PC-3 (cell line): ENCODE measurements at regions not wholly inside any gene's neighbourhood (a gene's known extent, or its start where the extent isn't known, plus 50 kb on each side); places are given as distances from the start of the nearest gene placed in this dataset.

Experiments used
- EZH2phosphoT487 ChIP-seq: fragments of 300-600 bp; sonication (generic); IDR thresholded peaks from 2 replicates; pipeline ENCODE4 v1.6.1; 2018; ENCODE audit warnings: mild to moderate bottlenecking, antibody characterized with exemption, low read length, borderline replicate concordance
- TF ChIP-seq, protein P1 (sequence below): fragments of 300-600 bp; sonication (generic); conservative IDR thresholded peaks from 2 replicates; pipeline ENCODE4 v1.5.1; 2017; ENCODE audit warnings: antibody characterized with exemption, low read depth, mild to moderate bottlenecking, low read length

DNA sequence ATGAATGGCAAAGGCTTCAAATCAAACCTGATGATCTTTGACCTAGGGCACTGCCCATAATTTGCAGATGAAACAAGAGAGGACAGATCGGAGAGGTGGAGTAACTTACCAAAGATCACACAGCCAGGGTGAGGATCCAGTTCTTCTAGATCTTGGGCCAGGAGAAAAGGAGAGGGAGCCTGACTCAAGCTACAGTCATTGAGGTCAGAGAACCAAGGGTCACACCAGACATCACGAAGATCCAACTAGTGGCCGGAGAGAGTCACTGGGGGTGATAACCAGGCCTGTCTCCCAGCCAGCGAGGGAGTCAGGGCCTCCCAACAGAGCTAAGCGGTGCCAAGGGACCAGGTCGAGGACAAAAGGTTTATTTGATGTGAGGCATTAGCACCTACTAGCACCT lies 115.0 kb downstream of the RIPK4 start:
- TF ChIP-seq, protein P1, sequence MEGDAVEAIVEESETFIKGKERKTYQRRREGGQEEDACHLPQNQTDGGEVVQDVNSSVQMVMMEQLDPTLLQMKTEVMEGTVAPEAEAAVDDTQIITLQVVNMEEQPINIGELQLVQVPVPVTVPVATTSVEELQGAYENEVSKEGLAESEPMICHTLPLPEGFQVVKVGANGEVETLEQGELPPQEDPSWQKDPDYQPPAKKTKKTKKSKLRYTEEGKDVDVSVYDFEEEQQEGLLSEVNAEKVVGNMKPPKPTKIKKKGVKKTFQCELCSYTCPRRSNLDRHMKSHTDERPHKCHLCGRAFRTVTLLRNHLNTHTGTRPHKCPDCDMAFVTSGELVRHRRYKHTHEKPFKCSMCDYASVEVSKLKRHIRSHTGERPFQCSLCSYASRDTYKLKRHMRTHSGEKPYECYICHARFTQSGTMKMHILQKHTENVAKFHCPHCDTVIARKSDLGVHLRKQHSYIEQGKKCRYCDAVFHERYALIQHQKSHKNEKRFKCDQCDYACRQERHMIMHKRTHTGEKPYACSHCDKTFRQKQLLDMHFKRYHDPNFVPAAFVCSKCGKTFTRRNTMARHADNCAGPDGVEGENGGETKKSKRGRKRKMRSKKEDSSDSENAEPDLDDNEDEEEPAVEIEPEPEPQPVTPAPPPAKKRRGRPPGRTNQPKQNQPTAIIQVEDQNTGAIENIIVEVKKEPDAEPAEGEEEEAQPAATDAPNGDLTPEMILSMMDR = peak; percentile 19; the same call in 1 of the 2 replicates
- TF ChIP-seq EZH2phosphoT487 = no peak
